ENCODE measurements at regions not wholly inside any gene's neighbourhood (a gene's known extent, or its start where the extent isn't known, plus 50 kb on each side); places are given as distances from the start of the nearest gene placed in this dataset.

- ATAC-seq (no peak), DNase-seq (no peak)
- Histone ChIP-seq H3K4me1 (ENCODE audit: low read depth) (no peaks in the 10 kb centered on the region), H3K36me3 (ENCODE audit: low read depth) (no peaks in the 10 kb centered on the region), H3K9me3 (peaks cover 2% of the 10 kb centered on the region), H3K4me3 (no peak overlapping the region)
- TF ChIP-seq CTCF (IDR thresholded peaks at IDR 0.05), result no peak
- intact Hi-C loops (cut with DNase I, micrococcal nuclease), result no loop called here
Observed at GRCh38 chr7:3232228-3232627, 68.8 kb upstream of the SDK1 start.

GRCh38 chr7:3233301-3233700 is 67.8 kb upstream of the SDK1 start:
- Histone ChIP-seq H3K36me3 (ENCODE audit: low read depth) (no peaks in the 10 kb centered on the region), H3K4me1 (ENCODE audit: low read depth) (no peaks in the 10 kb centered on the region), H3K4me3 (no peak overlapping the region), H3K9me3 (peaks cover 2% of the 10 kb centered on the region)
- DNase-seq (no peak), ATAC-seq (no peak)
- intact Hi-C loops (cut with DNase I, micrococcal nuclease), result no loop called here
- TF ChIP-seq CTCF (IDR thresholded peaks at IDR 0.05), result no peak

- intact Hi-C loops (cut with DNase I, micrococcal nuclease), result no loop called here
- no peak for TF ChIP-seq CTCF (IDR thresholded peaks at IDR 0.05)
- DNase-seq, result no peak
- Histone ChIP-seq H3K4me1 (ENCODE audit: low read depth) (no peaks in the 10 kb centered on the region), H3K4me3 (no peak overlapping the region), H3K36me3 (ENCODE audit: low read depth) (no peaks in the 10 kb centered on the region), H3K9me3 (peaks cover 2% of the 10 kb centered on the region)
- no peak for ATAC-seq
Observed at GRCh38 chr7:3234051-3234450, 67.0 kb upstream of the SDK1 start.

- intact Hi-C loops (cut with DNase I, micrococcal nuclease), result no loop called here
Observed at GRCh38 chr7:3234851-3235250, 66.2 kb upstream of the SDK1 start.

GRCh38 chr7:3235322-3235721 is 65.7 kb upstream of the SDK1 start:
- Histone ChIP-seq H3K4me1 (ENCODE audit: low read depth) (no peaks in the 10 kb centered on the region), H3K9me3 (peaks cover 2% of the 10 kb centered on the region), H3K36me3 (ENCODE audit: low read depth) (no peaks in the 10 kb centered on the region), H3K4me3 (no peak overlapping the region)
- no peak for ATAC-seq
- intact Hi-C loops (cut with DNase I, micrococcal nuclease), result no loop called here
- no peak for TF ChIP-seq CTCF (IDR thresholded peaks at IDR 0.05)
- DNase-seq, result no peak

More at GRCh38 chr7:3234851-3235250, 66.2 kb upstream of the SDK1 start:
- DNase-seq (no peak), ATAC-seq (no peak)
- TF ChIP-seq CTCF (IDR thresholded peaks at IDR 0.05), result no peak
- H3K9me3 ChIP-seq, result peaks cover 2% of the 10 kb centered on the region
- H3K36me3 ChIP-seq (ENCODE audit: low read depth), result no peaks in the 10 kb centered on the region
- H3K4me3 ChIP-seq, result no peak overlapping the region
- H3K4me1 ChIP-seq (ENCODE audit: low read depth), result no peaks in the 10 kb centered on the region

GRCh38 chr7:3236268-3236667 is 64.8 kb upstream of the SDK1 start:
- no peak overlapping the region for H3K4me3 ChIP-seq
- H3K9me3 ChIP-seq, result peaks cover 2% of the 10 kb centered on the region
- no peak for TF ChIP-seq CTCF (IDR thresholded peaks at IDR 0.05)
- DNase-seq (no peak), ATAC-seq (no peak)
- no peaks in the 10 kb centered on the region for H3K4me1 ChIP-seq (ENCODE audit: low read depth)
- intact Hi-C loops (cut with DNase I, micrococcal nuclease), result no loop called here
- no peaks in the 10 kb centered on the region for H3K36me3 ChIP-seq (ENCODE audit: low read depth)

Data from mucosa of descending colon (tissue), 3 donors.